Right hindlimb (tissue), 1 donor: ENCODE measurements at regions not wholly inside any gene's neighbourhood (a gene's known extent, or its start where the extent isn't known, plus 50 kb on each side); places are given as distances from the start of the nearest gene placed in this dataset.

Experiments
- DNase-seq: peaks from one replicate; pipeline ENCODE4 v3.0.0-alpha.2; 2018

DNA sequence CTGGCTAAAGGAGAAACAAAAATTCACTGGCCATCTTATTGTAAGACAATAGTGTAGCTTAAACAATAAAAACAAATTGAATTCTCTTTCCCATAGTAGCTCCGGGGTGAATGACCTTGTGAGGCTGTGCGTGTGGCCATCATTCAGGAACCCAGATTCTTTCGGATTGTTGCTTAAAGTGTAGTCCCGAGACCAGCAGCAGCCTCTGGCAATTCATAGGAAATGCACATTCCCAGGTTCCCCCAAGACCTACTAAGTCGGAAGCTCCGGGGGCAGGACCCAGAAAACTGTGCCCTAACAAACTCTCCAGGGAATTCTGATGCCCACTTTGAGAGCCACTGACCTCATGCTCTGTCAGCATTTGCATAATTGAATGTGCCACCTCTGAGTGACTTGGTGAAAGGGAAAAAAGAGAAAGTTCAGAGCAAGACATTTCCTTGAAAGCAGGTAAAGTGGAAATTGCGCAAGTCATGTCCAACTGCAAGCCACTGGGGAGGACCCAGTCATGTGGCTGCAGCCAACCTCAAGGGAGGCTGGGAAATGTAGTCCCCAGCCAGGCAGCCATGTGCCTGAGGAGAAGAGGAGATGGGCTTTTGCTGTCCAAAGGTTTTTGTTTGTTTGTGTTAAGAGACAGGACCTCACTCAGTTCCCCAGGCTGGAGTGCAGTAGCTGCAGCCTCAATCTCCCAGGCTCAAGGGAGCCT, 50.7 kb upstream of the PNMA8B start:
- peak; percentile 45 for DNase-seq

DNA sequence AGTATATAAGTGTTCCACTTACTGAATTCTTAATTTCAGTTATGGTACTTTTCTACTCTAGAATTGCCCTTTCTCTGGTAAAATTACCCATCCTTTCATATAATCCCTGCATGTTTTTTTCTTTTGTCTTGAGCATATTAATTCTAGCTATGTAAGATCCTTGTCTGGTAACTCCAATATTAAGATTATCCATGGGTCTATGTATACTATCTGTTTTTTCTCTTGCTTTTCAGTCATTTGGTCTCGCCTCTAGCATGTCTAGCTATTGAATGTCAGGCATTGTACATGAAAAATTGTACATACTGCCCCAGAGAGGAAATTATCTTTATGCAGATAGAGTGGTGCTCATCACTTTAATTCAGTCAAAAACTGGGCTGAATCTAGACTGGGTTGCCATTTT, 50.4 kb upstream of the CALM3 start:
- DNase-seq, result no peak

DNA sequence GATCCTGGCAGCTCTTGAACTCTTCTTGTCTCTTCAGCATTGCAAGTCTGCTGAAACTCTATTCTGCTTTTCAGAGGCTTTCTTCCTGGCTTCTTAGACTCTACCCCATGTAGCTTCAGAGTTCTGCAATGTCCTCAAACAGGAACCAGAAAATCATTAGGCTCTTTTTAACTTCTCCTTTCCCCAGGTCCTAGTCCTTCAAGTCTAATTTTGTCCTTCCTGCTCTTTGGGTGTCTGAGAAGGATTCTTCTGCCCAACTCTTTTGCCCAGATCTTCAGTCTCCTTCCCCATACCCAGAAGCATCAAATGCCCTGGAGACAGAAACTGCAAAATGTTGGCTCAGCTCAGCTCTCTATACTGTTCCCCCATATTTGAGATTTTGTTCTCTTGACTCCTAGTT, 50.0 kb upstream of the CALM3 start:
- DNase-seq, result no peak
